ENCODE measurements at regions not wholly inside any gene's neighbourhood (a gene's known extent, or its start where the extent isn't known, plus 50 kb on each side); places are given as distances from the start of the nearest gene placed in this dataset.

- TF ChIP-seq CTCF (IDR thresholded peaks at IDR 0.05; ENCODE audit: borderline replicate concordance, extremely low read depth, low read length, poor library complexity, severe bottlenecking) (no peak), EZH2 (IDR thresholded peaks at IDR 0.05; ENCODE audit: borderline replicate concordance, low read depth, low read length, severe bottlenecking) (no peak)
These were observed 464.1 kb upstream of the ARHGEF26 start for GRCh38 chr3:153657046-153657445.
